Stomach (tissue), 8 donors: ENCODE measurements at regions not wholly inside any gene's neighbourhood (a gene's known extent, or its start where the extent isn't known, plus 50 kb on each side); places are given as distances from the start of the nearest gene placed in this dataset.

Source experiments
- DNase-seq, 2 donors: peaks; one replicate each; pipeline versions ENCODE4 v3.0.0 to v3.0.0-alpha.2; 2013 to 2019
- H3K27ac ChIP-seq, 5 donors: fragments of 200-600 bp in 4 of 5; sonication (generic) in 4 of 5; one replicate each; pipeline ENCODE4 v1.5.1; 2013 to 2019; ENCODE audit warnings: mild to moderate bottlenecking in 1 of 5, moderate library complexity in 1 of 5
- H3K27me3 ChIP-seq, 3 donors: fragments of 200-600 bp; sonication (generic); one replicate each; pipeline ENCODE4 v1.5.1; 2017 to 2019; ENCODE audit warnings: mixed run types in 1 of 3
- H3K36me3 ChIP-seq, 4 donors: fragments of 200-600 bp; sonication (generic); 1 replicate in 3 of 4; 2 replicates in 1 of 4; pipeline ENCODE4 v1.5.1; 2016 to 2019
- H3K4me1 ChIP-seq, 4 donors: fragments of 200-600 bp; sonication (generic); one replicate each; pipeline ENCODE4 v1.5.1; 2016 to 2019
- H3K4me3 ChIP-seq, 4 donors: fragments of 200-600 bp; sonication (generic) in 3 of 4; one replicate each; pipeline ENCODE4 v1.5.1; 2016 to 2019; ENCODE audit warnings: mild to moderate bottlenecking in 1 of 4
- H3K9me3 ChIP-seq, 4 donors: fragments of 200-600 bp; sonication (generic); one replicate each; pipeline ENCODE4 v1.5.1; 2016 to 2019
- EP300 ChIP-seq: sonication (generic); formaldehyde crosslinking; IDR thresholded peaks from one replicate; pipeline ENCODE4 v1.6.1; 2017; ENCODE audit warnings: antibody characterized with exemption
- POLR2A ChIP-seq, 4 donors: fragments of 450-650 bp; IDR thresholded peaks; one replicate each; pipeline ENCODE4 v1.6.1; 2016; ENCODE audit warnings: antibody characterized with exemption in 4 of 4, control low read depth in 2 of 4, mild to moderate bottlenecking in 1 of 4, moderate library complexity in 1 of 4
- POLR2AphosphoS5 ChIP-seq, 3 donors: sonication (generic); formaldehyde crosslinking; IDR thresholded peaks; one replicate each; pipeline ENCODE4 v1.6.1; 2016; ENCODE audit warnings: antibody characterized with exemption in 3 of 3
- WGBS, 5 donors: extraction: QIAGEN DNeasy Blood & Tissue Kit in 3 of 5; methylation state at CpG; one replicate each; pipeline versions ENCODE4 v1.1.5 to v1.1.7; 2013 to 2018; 5-methylcytosine and 5-hydroxymethylcytosine counted together
- intact Hi-C: fragments of 100-400 bp; cut with DNase I; formaldehyde crosslinking; loops from one replicate; pipeline ENCODE4 v1.15.1; 2023; ENCODE audit warnings: low total_unique reads
- TF ChIP-seq, protein P1 (sequence below), 7 experiments: fragments of 450-650 bp in 4 of 7; fragments of 200-600 bp in 3 of 7; sonication (generic) in 3 of 7; IDR thresholded peaks; one replicate each; pipeline ENCODE4 v1.5.1; 2016 to 2019; ENCODE audit warnings: antibody characterized with exemption in 7 of 7, control low read depth in 2 of 7, mild to moderate bottlenecking in 1 of 7
- donor health status: healthy with polysubstance abuse.
- donor health status: Bipolar disorder and iron deficiency.
- donor health status: healthy.

GRCh38 chr14:44297437-44297836 is 209.6 kb downstream of the FSCB start:
- Histone ChIP-seq H3K27ac (no peak overlapping the region), H3K27me3 (no peaks in the 10 kb centered on the region), H3K4me3 (no peak overlapping the region), H3K36me3 (no peaks in the 10 kb centered on the region), H3K9me3 (peaks cover 3 to 25% (median 16%) of the 10 kb centered on the region in 4 donors), H3K4me1 (no peaks in the 10 kb centered on the region)
- intact Hi-C loops = no loop called here
- no peak for TF ChIP-seq POLR2AphosphoS5 (IDR thresholded peaks at IDR 0.05)
- TF ChIP-seq EP300 = no peak
- TF ChIP-seq, protein P1, sequence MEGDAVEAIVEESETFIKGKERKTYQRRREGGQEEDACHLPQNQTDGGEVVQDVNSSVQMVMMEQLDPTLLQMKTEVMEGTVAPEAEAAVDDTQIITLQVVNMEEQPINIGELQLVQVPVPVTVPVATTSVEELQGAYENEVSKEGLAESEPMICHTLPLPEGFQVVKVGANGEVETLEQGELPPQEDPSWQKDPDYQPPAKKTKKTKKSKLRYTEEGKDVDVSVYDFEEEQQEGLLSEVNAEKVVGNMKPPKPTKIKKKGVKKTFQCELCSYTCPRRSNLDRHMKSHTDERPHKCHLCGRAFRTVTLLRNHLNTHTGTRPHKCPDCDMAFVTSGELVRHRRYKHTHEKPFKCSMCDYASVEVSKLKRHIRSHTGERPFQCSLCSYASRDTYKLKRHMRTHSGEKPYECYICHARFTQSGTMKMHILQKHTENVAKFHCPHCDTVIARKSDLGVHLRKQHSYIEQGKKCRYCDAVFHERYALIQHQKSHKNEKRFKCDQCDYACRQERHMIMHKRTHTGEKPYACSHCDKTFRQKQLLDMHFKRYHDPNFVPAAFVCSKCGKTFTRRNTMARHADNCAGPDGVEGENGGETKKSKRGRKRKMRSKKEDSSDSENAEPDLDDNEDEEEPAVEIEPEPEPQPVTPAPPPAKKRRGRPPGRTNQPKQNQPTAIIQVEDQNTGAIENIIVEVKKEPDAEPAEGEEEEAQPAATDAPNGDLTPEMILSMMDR (IDR thresholded peaks at IDR 0.05) = no peak
- TF ChIP-seq POLR2A (IDR thresholded peaks at IDR 0.05) = no peak
- no peak for DNase-seq

- Histone ChIP-seq H3K4me1 (no peaks in the 10 kb centered on the region), H3K9me3 (peaks cover 0 to 5% (median 2%) of the 10 kb centered on the region in 4 donors), H3K36me3 (no peaks in the 10 kb centered on the region), H3K27me3 (no peaks in the 10 kb centered on the region), H3K4me3 (no peak overlapping the region), H3K27ac (no peak overlapping the region)
- intact Hi-C loops = no loop called here
- DNase-seq = peak in 1 of 2 donors; percentile 3
- TF ChIP-seq, protein P1 (IDR thresholded peaks at IDR 0.05) = no peak
- no peak for TF ChIP-seq POLR2A (IDR thresholded peaks at IDR 0.05)
- TF ChIP-seq POLR2AphosphoS5 (IDR thresholded peaks at IDR 0.05) = no peak
- TF ChIP-seq EP300 = no peak
- WGBS, 5 donors = 68 to 80% (median 73%) methylated on average over 8 of the region's 8 CpGs
Observed at GRCh38 chr14:44291366-44291915, 215.6 kb downstream of the FSCB start.

DNA sequence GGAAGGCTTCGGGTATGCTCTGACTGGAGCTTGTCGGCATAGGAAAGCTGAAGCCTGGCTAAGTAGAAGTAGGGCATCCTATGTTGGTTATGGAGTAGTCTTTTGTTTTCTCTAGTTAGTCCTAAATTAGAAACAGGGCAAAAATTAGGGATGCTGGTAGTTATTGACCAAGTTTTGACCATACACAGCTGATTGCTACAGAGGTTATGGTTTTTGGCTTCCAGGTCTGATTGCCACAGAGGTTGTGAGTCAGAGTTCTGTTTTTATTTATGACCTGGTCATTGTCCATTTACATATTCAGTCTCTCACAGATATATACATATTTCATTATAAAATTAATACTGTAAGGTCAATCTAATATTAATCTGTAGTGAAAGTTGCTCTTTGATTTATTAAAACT is 219.2 kb downstream of the FSCB start:
- no peak for TF ChIP-seq POLR2A (IDR thresholded peaks at IDR 0.05)
- TF ChIP-seq POLR2AphosphoS5 (IDR thresholded peaks at IDR 0.05) = no peak
- TF ChIP-seq, protein P1 (IDR thresholded peaks at IDR 0.05) = no peak
- TF ChIP-seq EP300 = no peak
- WGBS, 5 donors = 84 to 93% (median 90%) methylated on average over 2 of the region's 2 CpGs
- Histone ChIP-seq H3K9me3 (peaks cover 0 to 3% (median 0%) of the 10 kb centered on the region in 4 donors), H3K27me3 (no peaks in the 10 kb centered on the region), H3K36me3 (no peaks in the 10 kb centered on the region), H3K4me1 (no peaks in the 10 kb centered on the region), H3K27ac (no peak overlapping the region), H3K4me3 (no peak overlapping the region)
- DNase-seq = no peak
- intact Hi-C loops = no loop called here

DNA sequence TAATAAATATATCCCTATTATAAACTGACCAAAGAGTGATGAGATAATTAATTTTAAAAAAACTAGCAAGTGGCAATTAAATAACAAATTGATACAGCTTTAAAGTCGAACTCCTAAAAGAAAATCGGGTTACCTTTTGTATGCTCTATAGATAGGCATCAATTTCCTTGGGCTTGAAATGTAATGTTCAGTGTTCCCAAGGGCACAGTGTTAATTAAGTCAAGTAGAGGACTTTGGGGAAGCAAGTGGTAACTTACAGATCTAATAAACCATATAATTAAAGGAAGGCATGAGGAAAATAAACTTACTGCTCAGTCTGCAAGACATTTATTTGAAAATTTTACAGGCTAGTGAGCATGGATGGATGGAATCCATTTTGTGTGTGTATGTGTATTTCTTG is 220.9 kb downstream of the FSCB start:
- WGBS, 5 donors = 73 to 79% (median 75%) methylated on average over 2 of the region's 2 CpGs
- no peaks in the 10 kb centered on the region for H3K27me3 ChIP-seq
- no peak overlapping the region for H3K27ac ChIP-seq
- H3K9me3 ChIP-seq = peaks cover 0 to 3% (median under 1%) of the 10 kb centered on the region in 4 donors
- H3K4me3 ChIP-seq = no peak overlapping the region
- intact Hi-C loops = no loop called here
- no peaks in the 10 kb centered on the region for H3K36me3 ChIP-seq
- TF ChIP-seq EP300 (no peak), POLR2AphosphoS5 (IDR thresholded peaks at IDR 0.05) (no peak), POLR2A (IDR thresholded peaks at IDR 0.05) (no peak)
- TF ChIP-seq, protein P1 (IDR thresholded peaks at IDR 0.05) = no peak
- no peaks in the 10 kb centered on the region for H3K4me1 ChIP-seq
- no peak for DNase-seq
